ENCODE measurements at regions not wholly inside any gene's neighbourhood (a gene's known extent, or its start where the extent isn't known, plus 50 kb on each side); places are given as distances from the start of the nearest gene placed in this dataset.
A peak's percentile ranks its signal among the peaks of the same experiment; 100 is the strongest.

DNA sequence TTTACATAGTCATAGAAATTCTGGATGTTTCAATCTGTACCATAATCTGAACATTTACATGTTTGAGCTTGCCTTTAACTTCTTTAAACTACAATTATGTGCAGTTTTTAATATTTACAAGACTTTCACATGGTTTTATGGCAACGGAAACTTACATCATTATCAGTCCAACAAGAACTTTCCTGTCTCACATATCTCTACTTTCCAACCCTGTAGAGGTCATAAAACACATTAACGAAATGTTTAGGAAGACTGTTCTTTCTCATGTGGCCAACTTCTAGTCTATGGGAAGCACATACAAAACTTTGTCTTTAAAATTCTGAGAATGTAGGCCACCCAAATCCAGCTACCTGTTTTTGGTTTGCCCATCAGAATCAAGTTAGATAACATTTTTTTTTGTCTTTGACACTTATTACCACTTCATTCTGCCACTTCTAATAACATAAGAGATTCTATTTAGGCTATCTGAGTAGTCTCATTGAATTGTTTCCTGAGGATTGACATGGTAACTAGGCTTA, 693.2 kb downstream of the KCNJ3 start:
- H3K4me3 ChIP-seq (ENCODE audit: low read length), result no peak overlapping the region
- DNase-seq (no peak), ATAC-seq (no peak)
- H3K27ac ChIP-seq (ENCODE audit: low read length), result no peak overlapping the region
- no peak overlapping the region for H2AFZ ChIP-seq (ENCODE audit: low read length)
- 0 out of 2 replicates have a peak, but pooled peaks cover 12% of the 10 kb centered on the region for H3K27me3 ChIP-seq (ENCODE audit: low read length)
- ChIA-PET CTCF (no interaction called here), POLR2A (ENCODE audit: unreplicated experiment) (no interaction called here)
- H3K9me2 ChIP-seq (replicated peaks; ENCODE audit: low read length), result no peaks in the 10 kb centered on the region
- no peaks in the 10 kb centered on the region for H4K20me1 ChIP-seq (ENCODE audit: low read length)
- no peak overlapping the region for H3K9ac ChIP-seq (ENCODE audit: low read length)
- H3K9me3 ChIP-seq (ENCODE audit: low read length), result no peaks in the 10 kb centered on the region
- intact Hi-C loops (cut with micrococcal nuclease), result no loop called here
- no peaks in the 10 kb centered on the region for H3K79me2 ChIP-seq (ENCODE audit: low read length)
- no peak for TF ChIP-seq EZH2phosphoT487 (IDR thresholded peaks at IDR 0.05; ENCODE audit: borderline replicate concordance, low read length)
- no peak for TF ChIP-seq CTCF (conservative IDR thresholded peaks at IDR 0.05; ENCODE audit: low read depth, low read length)
- TF ChIP-seq EZH2 (IDR thresholded peaks at IDR 0.05; ENCODE audit: low read length, unreplicated experiment), result no peak
- H3K4me2 ChIP-seq (ENCODE audit: low read length), result no peak overlapping the region
- no peaks in the 10 kb centered on the region for H3F3A ChIP-seq (ENCODE audit: low read length, unreplicated experiment)
- no peaks in the 10 kb centered on the region for H3K4me1 ChIP-seq (ENCODE audit: insufficient read depth, low read length)
- BruUV-seq (replicated peaks), result no TSS peak
- H3K36me3 ChIP-seq (ENCODE audit: low read depth, low read length), result no peaks in the 10 kb centered on the region

GRCh38 chr2:155389224-155389623, 690.7 kb downstream of the KCNJ3 start:
- ChIA-PET POLR2A (ENCODE audit: unreplicated experiment) (no interaction called here), CTCF (no interaction called here)
- Histone ChIP-seq H3K27ac (ENCODE audit: low read length) (no peak overlapping the region), H3F3A (ENCODE audit: low read length, unreplicated experiment) (no peaks in the 10 kb centered on the region), H3K36me3 (ENCODE audit: low read depth, low read length) (no peaks in the 10 kb centered on the region), H2AFZ (ENCODE audit: low read length) (no peak overlapping the region), H3K79me2 (ENCODE audit: low read length) (no peaks in the 10 kb centered on the region), H3K4me1 (ENCODE audit: insufficient read depth, low read length) (no peaks in the 10 kb centered on the region), H3K27me3 (ENCODE audit: low read length) (0 out of 2 replicates have a peak, but pooled peaks cover 12% of the 10 kb centered on the region), H3K9ac (ENCODE audit: low read length) (no peak overlapping the region), H3K9me2 (replicated peaks; ENCODE audit: low read length) (no peaks in the 10 kb centered on the region), H4K20me1 (ENCODE audit: low read length) (no peaks in the 10 kb centered on the region), H3K4me2 (ENCODE audit: low read length) (no peak overlapping the region), H3K9me3 (ENCODE audit: low read length) (no peaks in the 10 kb centered on the region), H3K4me3 (ENCODE audit: low read length) (no peak overlapping the region)
- no TSS peak for BruUV-seq (replicated peaks)
- DNase-seq (no peak), ATAC-seq (no peak)
- intact Hi-C loops (cut with micrococcal nuclease), result loop anchor here (10.0 kb wide), 1 partner anchor 726 kb away; no protein-coding TSS in a partner anchor
- TF ChIP-seq EZH2phosphoT487 (IDR thresholded peaks at IDR 0.05; ENCODE audit: borderline replicate concordance, low read length), result no peak
- TF ChIP-seq EZH2 (IDR thresholded peaks at IDR 0.05; ENCODE audit: low read length, unreplicated experiment), result no peak
- TF ChIP-seq CTCF (conservative IDR thresholded peaks at IDR 0.05; ENCODE audit: low read depth, low read length), result no peak

DNA sequence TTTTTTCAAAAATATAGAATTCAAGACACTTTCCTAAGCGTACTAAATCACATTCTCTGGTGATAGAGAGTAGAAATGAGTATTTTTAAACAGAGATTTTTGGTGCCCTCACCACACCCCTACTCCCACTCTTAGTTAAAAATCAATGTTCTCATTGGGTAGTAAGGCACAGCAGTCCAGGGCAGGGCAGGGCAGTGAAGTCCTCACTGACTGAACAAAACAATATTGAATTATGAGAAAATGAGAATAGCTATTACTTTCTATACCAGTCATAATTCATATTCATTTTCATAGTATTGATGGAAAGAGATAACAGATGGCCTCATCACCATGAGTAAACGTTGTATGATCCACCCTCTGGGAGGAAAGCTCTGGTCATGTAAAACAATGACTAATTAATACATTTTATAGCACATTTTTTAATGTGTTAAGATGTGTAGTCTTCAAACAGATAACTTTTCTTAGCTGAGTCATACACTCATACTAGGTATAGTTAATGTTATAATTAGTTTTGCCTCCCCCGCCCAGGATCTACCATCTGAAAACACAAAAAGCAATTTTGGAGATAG, 686.1 kb downstream of the KCNJ3 start:
- Histone ChIP-seq H3K27ac (ENCODE audit: low read length) (no peak overlapping the region), H3K4me2 (ENCODE audit: low read length) (no peak overlapping the region), H2AFZ (ENCODE audit: low read length) (no peak overlapping the region), H3K9me3 (ENCODE audit: low read length) (no peaks in the 10 kb centered on the region), H3K79me2 (ENCODE audit: low read length) (no peaks in the 10 kb centered on the region), H3K4me1 (ENCODE audit: insufficient read depth, low read length) (no peaks in the 10 kb centered on the region), H4K20me1 (ENCODE audit: low read length) (no peaks in the 10 kb centered on the region), H3K4me3 (ENCODE audit: low read length) (no peak overlapping the region), H3K36me3 (ENCODE audit: low read depth, low read length) (no peaks in the 10 kb centered on the region), H3K27me3 (ENCODE audit: low read length) (0 out of 2 replicates have a peak, but pooled peaks cover 12% of the 10 kb centered on the region), H3K9ac (ENCODE audit: low read length) (no peak overlapping the region), H3F3A (ENCODE audit: low read length, unreplicated experiment) (no peaks in the 10 kb centered on the region), H3K9me2 (replicated peaks; ENCODE audit: low read length) (no peaks in the 10 kb centered on the region)
- intact Hi-C loops (cut with micrococcal nuclease), result loop anchor here (10.0 kb wide), 1 partner anchor 730 kb away; no protein-coding TSS in a partner anchor
- TF ChIP-seq CTCF (conservative IDR thresholded peaks at IDR 0.05; ENCODE audit: low read depth, low read length) (no peak), EZH2 (IDR thresholded peaks at IDR 0.05; ENCODE audit: low read length, unreplicated experiment) (no peak), EZH2phosphoT487 (IDR thresholded peaks at IDR 0.05; ENCODE audit: borderline replicate concordance, low read length) (no peak)
- ChIA-PET POLR2A (ENCODE audit: unreplicated experiment) (no interaction called here), CTCF (interaction anchor here (0.6 kb wide), 1 partner anchor 1799 kb away, joined by 5 read pairs; no protein-coding TSS in a partner anchor)
- ATAC-seq (peak; percentile 37; the same call in 1 of the 2 replicates), DNase-seq (no peak)
- BruUV-seq (replicated peaks), result no TSS peak
